Kidney epithelial cell (primary cell): ENCODE measurements at regions not wholly inside any gene's neighbourhood (a gene's known extent, or its start where the extent isn't known, plus 50 kb on each side); places are given as distances from the start of the nearest gene placed in this dataset.

Experiments
- DNase-seq: peaks from one replicate; pipeline ENCODE4 v3.0.0-alpha.2; 2010; ENCODE audit warnings: low read depth
- H3K27me3 ChIP-seq: 2 replicates; pipeline ENCODE4 v1.6.0; 2011; ENCODE audit warnings: low read length; ENCODE audit not compliant: control insufficient read depth, insufficient read depth
- H3K36me3 ChIP-seq: 2 replicates; pipeline ENCODE4 v1.5.1; 2011; ENCODE audit warnings: low read length; ENCODE audit not compliant: control insufficient read depth, insufficient read depth
- H3K4me3 ChIP-seq: 2 replicates; pipeline ENCODE4 v1.5.1; 2011; ENCODE audit warnings: low read depth, mild to moderate bottlenecking, control low read depth, low read length
- CTCF ChIP-seq: IDR thresholded peaks from 2 replicates; pipeline ENCODE4 v1.5.1; 2011; ENCODE audit warnings: mild to moderate bottlenecking, moderate library complexity, low read length, control low read depth, inconsistent platforms; ENCODE audit not compliant: insufficient read depth, poor library complexity, severe bottlenecking

GRCh38 chr6:85892346-85892745, 249.7 kb upstream of the SYNCRIP start:
- Histone ChIP-seq H3K36me3 (no peaks in the 10 kb centered on the region), H3K4me3 (no peak overlapping the region), H3K27me3 (no peaks in the 10 kb centered on the region)
- TF ChIP-seq CTCF: no peak
- no peak for DNase-seq

GRCh38 chr6:85887461-85887860, 244.8 kb upstream of the SYNCRIP start:
- H3K27me3 ChIP-seq: no peaks in the 10 kb centered on the region
- no peak for TF ChIP-seq CTCF
- DNase-seq: no peak
- H3K36me3 ChIP-seq: no peaks in the 10 kb centered on the region
- H3K4me3 ChIP-seq: no peak overlapping the region

- no peak for TF ChIP-seq CTCF
- no peak for DNase-seq
- H3K27me3 ChIP-seq: no peaks in the 10 kb centered on the region
- H3K4me3 ChIP-seq: no peak overlapping the region
- H3K36me3 ChIP-seq: no peaks in the 10 kb centered on the region
These were observed 226.0 kb upstream of the SYNCRIP start for GRCh38 chr6:85868685-85869084.

GRCh38 chr6:85867595-85867994, 224.9 kb upstream of the SYNCRIP start:
- no peaks in the 10 kb centered on the region for H3K27me3 ChIP-seq
- no peak for TF ChIP-seq CTCF
- H3K4me3 ChIP-seq: no peak overlapping the region
- no peaks in the 10 kb centered on the region for H3K36me3 ChIP-seq
- DNase-seq: no peak

GRCh38 chr6:85866758-85867401, 224.2 kb upstream of the SYNCRIP start:
- Histone ChIP-seq H3K27me3 (no peaks in the 10 kb centered on the region), H3K4me3 (no peak overlapping the region)
- DNase-seq: no peak

More at GRCh38 chr6:85866758-85867401, 224.2 kb upstream of the SYNCRIP start:
- no peak for TF ChIP-seq CTCF
- H3K36me3 ChIP-seq: no peaks in the 10 kb centered on the region
